Skeletal muscle tissue (tissue), 3 donors: ENCODE measurements at regions not wholly inside any gene's neighbourhood (a gene's known extent, or its start where the extent isn't known, plus 50 kb on each side); places are given as distances from the start of the nearest gene placed in this dataset.

ENCODE experiments used
- H3K27ac ChIP-seq: one replicate; pipeline ENCODE4 v1.7.0; 2013; ENCODE audit warnings: mild to moderate bottlenecking, low read depth, low read length, inconsistent platforms
- H3K27me3 ChIP-seq, 3 donors: one replicate each; pipeline ENCODE4 v1.7.0; 2013; ENCODE audit warnings: low read length in 3 of 3; ENCODE audit not compliant: control insufficient read depth in 3 of 3, insufficient read depth in 3 of 3
- H3K36me3 ChIP-seq, 3 donors: one replicate each; pipeline ENCODE4 v1.7.0; 2013; ENCODE audit warnings: low read length in 3 of 3; ENCODE audit not compliant: control insufficient read depth in 3 of 3, insufficient read depth in 3 of 3
- H3K4me1 ChIP-seq, 3 donors: one replicate each; pipeline ENCODE4 v1.7.0; 2013; ENCODE audit warnings: low read length in 3 of 3, mild to moderate bottlenecking in 3 of 3; ENCODE audit not compliant: control insufficient read depth in 3 of 3, insufficient read depth in 3 of 3
- H3K4me3 ChIP-seq, 3 donors: one replicate each; pipeline ENCODE4 v1.7.0; 2013; ENCODE audit warnings: low read length in 3 of 3
- H3K9ac ChIP-seq, 3 donors: one replicate each; pipeline ENCODE4 v1.7.0; 2013; ENCODE audit warnings: low read length in 3 of 3, mild to moderate bottlenecking in 3 of 3, moderate library complexity in 2 of 3, low read depth in 1 of 3
- H3K9me3 ChIP-seq, 3 donors: one replicate each; pipeline ENCODE4 v1.7.0; 2013; ENCODE audit warnings: low read length in 3 of 3; ENCODE audit not compliant: control insufficient read depth in 3 of 3
- donor health status: Osteomylitis.

GRCh38 chr6:71134929-71135642 is 153.5 kb upstream of the OGFRL1 start:
- no peaks in the 10 kb centered on the region for H3K9me3 ChIP-seq
- no peak overlapping the region for H3K27ac ChIP-seq
- no peaks in the 10 kb centered on the region for H3K4me1 ChIP-seq
- H3K36me3 ChIP-seq: no peaks in the 10 kb centered on the region
- no peaks in the 10 kb centered on the region for H3K27me3 ChIP-seq
- H3K9ac ChIP-seq: no peak overlapping the region
- no peak overlapping the region for H3K4me3 ChIP-seq

- no peak overlapping the region for H3K27ac ChIP-seq
- H3K9me3 ChIP-seq: no peaks in the 10 kb centered on the region
- H3K4me3 ChIP-seq: no peak overlapping the region
- no peaks in the 10 kb centered on the region for H3K36me3 ChIP-seq
- no peaks in the 10 kb centered on the region for H3K27me3 ChIP-seq
- H3K4me1 ChIP-seq: no peaks in the 10 kb centered on the region
- no peak overlapping the region for H3K9ac ChIP-seq
Measured at GRCh38 chr6:71137973-71138372, 150.6 kb upstream of the OGFRL1 start.

- H3K27me3 ChIP-seq: no peaks in the 10 kb centered on the region
- H3K27ac ChIP-seq: no peak overlapping the region
- H3K9me3 ChIP-seq: no peaks in the 10 kb centered on the region
- H3K4me1 ChIP-seq: no peaks in the 10 kb centered on the region
- H3K9ac ChIP-seq: no peak overlapping the region
- no peak overlapping the region for H3K4me3 ChIP-seq
- H3K36me3 ChIP-seq: no peaks in the 10 kb centered on the region
Measured at GRCh38 chr6:71138376-71138775, 150.2 kb upstream of the OGFRL1 start.

GRCh38 chr6:71139249-71139648 is 149.4 kb upstream of the OGFRL1 start:
- H3K4me3 ChIP-seq: no peak overlapping the region
- H3K4me1 ChIP-seq: no peaks in the 10 kb centered on the region
- H3K27me3 ChIP-seq: no peaks in the 10 kb centered on the region
- no peaks in the 10 kb centered on the region for H3K36me3 ChIP-seq
- H3K9me3 ChIP-seq: no peaks in the 10 kb centered on the region
- no peak overlapping the region for H3K27ac ChIP-seq
- no peak overlapping the region for H3K9ac ChIP-seq

GRCh38 chr6:71153755-71154325 is 134.8 kb upstream of the OGFRL1 start:
- H3K27ac ChIP-seq: no peak overlapping the region
- H3K4me3 ChIP-seq: no peak overlapping the region
- H3K9ac ChIP-seq: no peak overlapping the region
- H3K27me3 ChIP-seq: no peaks in the 10 kb centered on the region
- H3K36me3 ChIP-seq: no peaks in the 10 kb centered on the region
- H3K9me3 ChIP-seq: no peaks in the 10 kb centered on the region
- H3K4me1 ChIP-seq: no peaks in the 10 kb centered on the region

- no peaks in the 10 kb centered on the region for H3K9me3 ChIP-seq
- H3K9ac ChIP-seq: no peak overlapping the region
- no peaks in the 10 kb centered on the region for H3K36me3 ChIP-seq
- no peaks in the 10 kb centered on the region for H3K4me1 ChIP-seq
- no peaks in the 10 kb centered on the region for H3K27me3 ChIP-seq
- H3K4me3 ChIP-seq: no peak overlapping the region
- no peak overlapping the region for H3K27ac ChIP-seq
Measured at GRCh38 chr6:71157345-71157744, 131.3 kb upstream of the OGFRL1 start.

- H3K4me1 ChIP-seq: no peaks in the 10 kb centered on the region
- no peak overlapping the region for H3K4me3 ChIP-seq
- no peak overlapping the region for H3K9ac ChIP-seq
- no peak overlapping the region for H3K27ac ChIP-seq
- no peaks in the 10 kb centered on the region for H3K36me3 ChIP-seq
- H3K9me3 ChIP-seq: no peaks in the 10 kb centered on the region
- H3K27me3 ChIP-seq: no peaks in the 10 kb centered on the region
Measured at GRCh38 chr6:71164890-71165289, 123.7 kb upstream of the OGFRL1 start.

- no peak overlapping the region for H3K4me3 ChIP-seq
- no peaks in the 10 kb centered on the region for H3K4me1 ChIP-seq
- H3K27me3 ChIP-seq: no peaks in the 10 kb centered on the region
- H3K27ac ChIP-seq: no peak overlapping the region
- no peaks in the 10 kb centered on the region for H3K36me3 ChIP-seq
- H3K9me3 ChIP-seq: no peaks in the 10 kb centered on the region
- H3K9ac ChIP-seq: no peak overlapping the region
Measured at GRCh38 chr6:71168233-71168765, 120.3 kb upstream of the OGFRL1 start.

- Histone ChIP-seq H3K27me3 (no peaks in the 10 kb centered on the region), H3K9ac (no peak overlapping the region), H3K4me1 (no peaks in the 10 kb centered on the region), H3K27ac (no peak overlapping the region), H3K36me3 (no peaks in the 10 kb centered on the region), H3K9me3 (no peaks in the 10 kb centered on the region), H3K4me3 (no peak overlapping the region)
Measured at GRCh38 chr6:71171497-71172070, 117.0 kb upstream of the OGFRL1 start.

GRCh38 chr6:71179249-71179885 is 109.2 kb upstream of the OGFRL1 start:
- Histone ChIP-seq H3K27me3 (no peaks in the 10 kb centered on the region), H3K9me3 (no peaks in the 10 kb centered on the region), H3K4me3 (no peak overlapping the region), H3K36me3 (no peaks in the 10 kb centered on the region), H3K4me1 (no peaks in the 10 kb centered on the region), H3K9ac (no peak overlapping the region), H3K27ac (no peak overlapping the region)
